ENCODE measurements at regions not wholly inside any gene's neighbourhood (a gene's known extent, or its start where the extent isn't known, plus 50 kb on each side); places are given as distances from the start of the nearest gene placed in this dataset.

GRCh38 chr4:156676116-156676851 lies 295.3 kb downstream of the PDGFC start:
- H3K9ac ChIP-seq (ENCODE audit: low read depth, low read length) = peak overlapping the region; percentile 55
- H3K36me3 ChIP-seq (ENCODE audit: insufficient read depth, low read length) = no peaks in the 10 kb centered on the region
- H3K4me1 ChIP-seq (ENCODE audit: control insufficient read depth, insufficient read depth, low read length) = peaks cover 56% of the 10 kb centered on the region
- H3K4me2 ChIP-seq (ENCODE audit: low read length) = peak overlapping the region; percentile 34
- H3K27me3 ChIP-seq (ENCODE audit: control insufficient read depth, insufficient read depth, low read length) = no peaks in the 10 kb centered on the region
- H3K9me3 ChIP-seq (replicated peaks; ENCODE audit: low read length) = no peaks in the 10 kb centered on the region
- no peak overlapping the region for H3K4me3 ChIP-seq (ENCODE audit: low read length)

GRCh38 chr4:156673483-156673882 lies 298.1 kb downstream of the PDGFC start:
- Histone ChIP-seq H3K4me3 (ENCODE audit: low read length) (peak overlapping the region; percentile 57), H3K4me1 (ENCODE audit: control insufficient read depth, insufficient read depth, low read length) (peaks cover 56% of the 10 kb centered on the region), H3K9me3 (replicated peaks; ENCODE audit: low read length) (no peaks in the 10 kb centered on the region), H3K4me2 (ENCODE audit: low read length) (peak overlapping the region; percentile 76), H3K27me3 (ENCODE audit: control insufficient read depth, insufficient read depth, low read length) (no peaks in the 10 kb centered on the region), H3K36me3 (ENCODE audit: insufficient read depth, low read length) (no peaks in the 10 kb centered on the region), H3K9ac (ENCODE audit: low read depth, low read length) (peak overlapping the region; percentile 73)

GRCh38 chr4:156672492-156673305 lies 298.9 kb downstream of the PDGFC start:
- Histone ChIP-seq H3K9me3 (replicated peaks; ENCODE audit: low read length) (no peaks in the 10 kb centered on the region), H3K36me3 (ENCODE audit: insufficient read depth, low read length) (no peaks in the 10 kb centered on the region), H3K4me2 (ENCODE audit: low read length) (peak overlapping the region; percentile 76), H3K4me3 (ENCODE audit: low read length) (peak overlapping the region; percentile 57), H3K9ac (ENCODE audit: low read depth, low read length) (peak overlapping the region; percentile 73), H3K27me3 (ENCODE audit: control insufficient read depth, insufficient read depth, low read length) (no peaks in the 10 kb centered on the region), H3K4me1 (ENCODE audit: control insufficient read depth, insufficient read depth, low read length) (peaks cover 50% of the 10 kb centered on the region)

- Histone ChIP-seq H3K36me3 (ENCODE audit: insufficient read depth, low read length) (no peaks in the 10 kb centered on the region), H3K4me3 (ENCODE audit: low read length) (no peak overlapping the region), H3K4me2 (ENCODE audit: low read length) (no peak overlapping the region), H3K9me3 (replicated peaks; ENCODE audit: low read length) (no peaks in the 10 kb centered on the region), H3K27me3 (ENCODE audit: control insufficient read depth, insufficient read depth, low read length) (no peaks in the 10 kb centered on the region), H3K4me1 (ENCODE audit: control insufficient read depth, insufficient read depth, low read length) (no peaks in the 10 kb centered on the region), H3K9ac (ENCODE audit: low read depth, low read length) (no peak overlapping the region)
These were observed 305.7 kb downstream of the PDGFC start for GRCh38 chr4:156665780-156666366.

- Histone ChIP-seq H3K27me3 (ENCODE audit: control insufficient read depth, insufficient read depth, low read length) (no peaks in the 10 kb centered on the region), H3K36me3 (ENCODE audit: insufficient read depth, low read length) (no peaks in the 10 kb centered on the region), H3K4me1 (ENCODE audit: control insufficient read depth, insufficient read depth, low read length) (peaks cover 6% of the 10 kb centered on the region), H3K4me3 (ENCODE audit: low read length) (no peak overlapping the region), H3K4me2 (ENCODE audit: low read length) (no peak overlapping the region), H3K9ac (ENCODE audit: low read depth, low read length) (no peak overlapping the region), H3K9me3 (replicated peaks; ENCODE audit: low read length) (no peaks in the 10 kb centered on the region)
These were observed 307.9 kb downstream of the PDGFC start for GRCh38 chr4:156663663-156664062.

DNA sequence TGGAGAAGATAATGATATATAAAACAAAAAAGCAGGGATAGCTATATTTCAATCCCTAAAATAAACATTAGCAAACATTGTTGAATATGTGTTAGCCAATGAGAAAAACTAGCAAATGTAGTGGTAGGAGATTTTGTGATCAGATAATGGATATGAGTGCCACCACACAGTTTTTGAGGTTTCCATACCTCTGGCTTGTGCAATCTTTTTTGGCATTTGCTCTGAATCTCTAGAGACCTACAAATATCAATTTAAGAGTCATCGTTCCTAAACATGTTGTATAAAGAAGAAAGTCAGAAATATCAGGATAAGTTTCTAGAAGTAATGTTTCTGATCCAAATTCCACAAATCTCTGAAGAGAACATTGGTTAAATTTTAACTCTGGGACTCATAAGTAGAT lies 308.7 kb downstream of the PDGFC start:
- H3K4me1 ChIP-seq (ENCODE audit: control insufficient read depth, insufficient read depth, low read length) = peaks cover 6% of the 10 kb centered on the region
- no peak overlapping the region for H3K4me3 ChIP-seq (ENCODE audit: low read length)
- H3K27me3 ChIP-seq (ENCODE audit: control insufficient read depth, insufficient read depth, low read length) = no peaks in the 10 kb centered on the region
- no peak overlapping the region for H3K9ac ChIP-seq (ENCODE audit: low read depth, low read length)
- H3K36me3 ChIP-seq (ENCODE audit: insufficient read depth, low read length) = no peaks in the 10 kb centered on the region
- no peaks in the 10 kb centered on the region for H3K9me3 ChIP-seq (replicated peaks; ENCODE audit: low read length)
- H3K4me2 ChIP-seq (ENCODE audit: low read length) = no peak overlapping the region

GRCh38 chr4:156661555-156661954 lies 310.0 kb downstream of the PDGFC start:
- peaks cover 6% of the 10 kb centered on the region for H3K4me1 ChIP-seq (ENCODE audit: control insufficient read depth, insufficient read depth, low read length)

GRCh38 chr4:156660465-156660864 lies 311.1 kb downstream of the PDGFC start:
- H3K4me3 ChIP-seq (ENCODE audit: low read length) = no peak overlapping the region

More at GRCh38 chr4:156661555-156661954, 310.0 kb downstream of the PDGFC start:
- H3K4me3 ChIP-seq (ENCODE audit: low read length) = no peak overlapping the region
- no peaks in the 10 kb centered on the region for H3K36me3 ChIP-seq (ENCODE audit: insufficient read depth, low read length)
- H3K4me2 ChIP-seq (ENCODE audit: low read length) = no peak overlapping the region
- H3K27me3 ChIP-seq (ENCODE audit: control insufficient read depth, insufficient read depth, low read length) = no peaks in the 10 kb centered on the region
- no peaks in the 10 kb centered on the region for H3K9me3 ChIP-seq (replicated peaks; ENCODE audit: low read length)
- H3K9ac ChIP-seq (ENCODE audit: low read depth, low read length) = no peak overlapping the region

DNA sequence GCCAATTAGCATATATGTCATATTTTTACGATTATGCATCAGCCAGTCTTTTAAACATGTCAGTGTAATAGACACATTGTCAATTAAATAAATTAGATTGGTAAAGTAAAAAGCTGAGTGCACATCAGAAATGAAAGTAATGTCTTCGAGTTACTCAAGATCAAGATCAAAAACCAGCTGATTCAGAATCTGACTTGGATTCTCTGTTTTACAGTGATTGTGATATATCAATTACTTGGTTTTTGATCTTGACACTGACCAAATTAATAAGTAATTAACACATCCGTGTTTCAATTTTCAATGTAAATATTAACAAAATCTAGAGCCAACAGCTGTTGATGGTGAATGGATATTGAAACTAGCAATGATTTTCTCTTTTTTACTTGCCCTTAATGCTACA lies 311.6 kb downstream of the PDGFC start:
- H3K9ac ChIP-seq (ENCODE audit: low read depth, low read length) = no peak overlapping the region
- H3K36me3 ChIP-seq (ENCODE audit: insufficient read depth, low read length) = no peaks in the 10 kb centered on the region
- H3K27me3 ChIP-seq (ENCODE audit: control insufficient read depth, insufficient read depth, low read length) = no peaks in the 10 kb centered on the region
- no peak overlapping the region for H3K4me3 ChIP-seq (ENCODE audit: low read length)
- peak overlapping the region; percentile 41 for H3K4me2 ChIP-seq (ENCODE audit: low read length)
- peaks cover 6% of the 10 kb centered on the region for H3K4me1 ChIP-seq (ENCODE audit: control insufficient read depth, insufficient read depth, low read length)
- H3K9me3 ChIP-seq (replicated peaks; ENCODE audit: low read length) = no peaks in the 10 kb centered on the region

More at GRCh38 chr4:156660465-156660864, 311.1 kb downstream of the PDGFC start:
- H3K9me3 ChIP-seq (replicated peaks; ENCODE audit: low read length) = no peaks in the 10 kb centered on the region
- H3K36me3 ChIP-seq (ENCODE audit: insufficient read depth, low read length) = no peaks in the 10 kb centered on the region
- H3K27me3 ChIP-seq (ENCODE audit: control insufficient read depth, insufficient read depth, low read length) = no peaks in the 10 kb centered on the region
- H3K4me2 ChIP-seq (ENCODE audit: low read length) = no peak overlapping the region
- no peak overlapping the region for H3K9ac ChIP-seq (ENCODE audit: low read depth, low read length)
- H3K4me1 ChIP-seq (ENCODE audit: control insufficient read depth, insufficient read depth, low read length) = peaks cover 6% of the 10 kb centered on the region

DNA sequence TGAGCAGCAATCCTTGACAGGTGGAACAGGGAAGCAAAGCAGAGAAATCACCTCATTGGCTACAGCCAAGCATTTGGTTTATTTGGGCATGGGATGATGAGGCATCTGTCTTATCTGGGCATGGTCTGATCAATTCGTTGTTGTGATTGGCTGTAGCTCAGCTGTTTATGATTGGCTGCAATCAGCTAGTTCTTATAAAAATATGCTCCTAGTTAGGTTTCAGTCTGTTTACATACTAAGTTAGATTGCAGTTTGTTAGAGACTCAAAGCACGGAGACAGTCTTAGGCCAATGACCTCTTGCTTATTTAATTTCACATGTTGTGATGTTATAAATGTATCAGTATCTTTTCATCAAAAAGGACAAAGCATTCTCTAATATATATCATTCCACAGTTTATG lies 312.0 kb downstream of the PDGFC start:
- Histone ChIP-seq H3K4me2 (ENCODE audit: low read length) (peak overlapping the region; percentile 41), H3K27me3 (ENCODE audit: control insufficient read depth, insufficient read depth, low read length) (no peaks in the 10 kb centered on the region), H3K36me3 (ENCODE audit: insufficient read depth, low read length) (no peaks in the 10 kb centered on the region), H3K4me1 (ENCODE audit: control insufficient read depth, insufficient read depth, low read length) (peaks cover 6% of the 10 kb centered on the region), H3K4me3 (ENCODE audit: low read length) (no peak overlapping the region), H3K9ac (ENCODE audit: low read depth, low read length) (no peak overlapping the region), H3K9me3 (replicated peaks; ENCODE audit: low read length) (no peaks in the 10 kb centered on the region)

GRCh38 chr4:156656896-156657295 lies 314.7 kb downstream of the PDGFC start:
- Histone ChIP-seq H3K9ac (ENCODE audit: low read depth, low read length) (no peak overlapping the region), H3K4me2 (ENCODE audit: low read length) (no peak overlapping the region), H3K4me1 (ENCODE audit: control insufficient read depth, insufficient read depth, low read length) (peaks cover 6% of the 10 kb centered on the region), H3K36me3 (ENCODE audit: insufficient read depth, low read length) (no peaks in the 10 kb centered on the region), H3K9me3 (replicated peaks; ENCODE audit: low read length) (peaks cover 3% of the 10 kb centered on the region), H3K27me3 (ENCODE audit: control insufficient read depth, insufficient read depth, low read length) (no peaks in the 10 kb centered on the region), H3K4me3 (ENCODE audit: low read length) (no peak overlapping the region)
